DOHH2 (cell line): ENCODE measurements at regions not wholly inside any gene's neighbourhood (a gene's known extent, or its start where the extent isn't known, plus 50 kb on each side); places are given as distances from the start of the nearest gene placed in this dataset.

Source experiments
- EZH2phosphoT487 ChIP-seq: fragments of 200-600 bp; sonication (generic); IDR thresholded peaks from 2 replicates; pipeline ENCODE4 v1.6.1; 2017; ENCODE audit warnings: borderline replicate concordance, mild to moderate bottlenecking, antibody characterized with exemption, low read length, moderate library complexity, mixed read lengths
- TF ChIP-seq, protein P1 (sequence below): fragments of 200-600 bp; sonication (generic); IDR thresholded peaks from one replicate; pipeline ENCODE4 v1.5.1; 2014; ENCODE audit warnings: antibody characterized with exemption, mild to moderate bottlenecking, low read depth, low read length; ENCODE audit not compliant: poor library complexity, severe bottlenecking

DNA sequence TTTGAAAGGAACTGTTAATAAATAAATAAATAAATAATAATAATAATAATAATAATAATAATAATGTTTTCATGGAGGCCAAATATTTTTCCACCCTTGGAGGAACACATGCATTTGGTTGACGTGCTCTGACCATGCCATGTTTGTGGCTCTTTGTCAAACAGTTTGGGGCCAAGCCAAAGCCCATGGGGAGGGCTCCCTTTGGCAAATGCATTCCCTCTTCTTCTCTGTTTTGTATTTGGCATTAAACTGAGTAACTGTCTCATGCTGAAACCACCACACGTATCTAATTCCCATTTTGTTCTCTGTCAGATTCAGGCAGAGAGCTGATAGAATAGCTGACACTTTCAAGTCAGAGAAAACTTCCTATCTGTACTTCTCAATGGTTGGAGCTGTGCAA, 68.6 kb upstream of the PAX6 start:
- TF ChIP-seq, protein P1, sequence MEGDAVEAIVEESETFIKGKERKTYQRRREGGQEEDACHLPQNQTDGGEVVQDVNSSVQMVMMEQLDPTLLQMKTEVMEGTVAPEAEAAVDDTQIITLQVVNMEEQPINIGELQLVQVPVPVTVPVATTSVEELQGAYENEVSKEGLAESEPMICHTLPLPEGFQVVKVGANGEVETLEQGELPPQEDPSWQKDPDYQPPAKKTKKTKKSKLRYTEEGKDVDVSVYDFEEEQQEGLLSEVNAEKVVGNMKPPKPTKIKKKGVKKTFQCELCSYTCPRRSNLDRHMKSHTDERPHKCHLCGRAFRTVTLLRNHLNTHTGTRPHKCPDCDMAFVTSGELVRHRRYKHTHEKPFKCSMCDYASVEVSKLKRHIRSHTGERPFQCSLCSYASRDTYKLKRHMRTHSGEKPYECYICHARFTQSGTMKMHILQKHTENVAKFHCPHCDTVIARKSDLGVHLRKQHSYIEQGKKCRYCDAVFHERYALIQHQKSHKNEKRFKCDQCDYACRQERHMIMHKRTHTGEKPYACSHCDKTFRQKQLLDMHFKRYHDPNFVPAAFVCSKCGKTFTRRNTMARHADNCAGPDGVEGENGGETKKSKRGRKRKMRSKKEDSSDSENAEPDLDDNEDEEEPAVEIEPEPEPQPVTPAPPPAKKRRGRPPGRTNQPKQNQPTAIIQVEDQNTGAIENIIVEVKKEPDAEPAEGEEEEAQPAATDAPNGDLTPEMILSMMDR, result no peak
- no peak for TF ChIP-seq EZH2phosphoT487
